ENCODE measurements at regions not wholly inside any gene's neighbourhood (a gene's known extent, or its start where the extent isn't known, plus 50 kb on each side); places are given as distances from the start of the nearest gene placed in this dataset.

GRCh38 chr5:15439801-15440200 lies 60.2 kb upstream of the FBXL7 start:
- Histone ChIP-seq H3K79me2 (no peaks in the 10 kb centered on the region), H3K4me2 (ENCODE audit: low read length) (no peak overlapping the region), H3K27ac (no peak overlapping the region), H2AFZ (no peak overlapping the region), H3K9me3 (ENCODE audit: control insufficient read depth, low read length) (no peaks in the 10 kb centered on the region), H3K9ac (no peak overlapping the region), H3K4me3 (ENCODE audit: low read depth, low read length) (no peak overlapping the region), H3K36me3 (ENCODE audit: control insufficient read depth, insufficient read depth, low read length) (no peaks in the 10 kb centered on the region), H3K4me1 (no peaks in the 10 kb centered on the region), H3K27me3 (ENCODE audit: control insufficient read depth, insufficient read depth, low read length) (no peaks in the 10 kb centered on the region)
- TF ChIP-seq, protein P1, sequence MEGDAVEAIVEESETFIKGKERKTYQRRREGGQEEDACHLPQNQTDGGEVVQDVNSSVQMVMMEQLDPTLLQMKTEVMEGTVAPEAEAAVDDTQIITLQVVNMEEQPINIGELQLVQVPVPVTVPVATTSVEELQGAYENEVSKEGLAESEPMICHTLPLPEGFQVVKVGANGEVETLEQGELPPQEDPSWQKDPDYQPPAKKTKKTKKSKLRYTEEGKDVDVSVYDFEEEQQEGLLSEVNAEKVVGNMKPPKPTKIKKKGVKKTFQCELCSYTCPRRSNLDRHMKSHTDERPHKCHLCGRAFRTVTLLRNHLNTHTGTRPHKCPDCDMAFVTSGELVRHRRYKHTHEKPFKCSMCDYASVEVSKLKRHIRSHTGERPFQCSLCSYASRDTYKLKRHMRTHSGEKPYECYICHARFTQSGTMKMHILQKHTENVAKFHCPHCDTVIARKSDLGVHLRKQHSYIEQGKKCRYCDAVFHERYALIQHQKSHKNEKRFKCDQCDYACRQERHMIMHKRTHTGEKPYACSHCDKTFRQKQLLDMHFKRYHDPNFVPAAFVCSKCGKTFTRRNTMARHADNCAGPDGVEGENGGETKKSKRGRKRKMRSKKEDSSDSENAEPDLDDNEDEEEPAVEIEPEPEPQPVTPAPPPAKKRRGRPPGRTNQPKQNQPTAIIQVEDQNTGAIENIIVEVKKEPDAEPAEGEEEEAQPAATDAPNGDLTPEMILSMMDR (IDR thresholded peaks at IDR 0.05): no peak

GRCh38 chr5:15433709-15434108 lies 66.3 kb upstream of the FBXL7 start:
- no peak overlapping the region for H3K27ac ChIP-seq
- H3K9ac ChIP-seq: no peak overlapping the region
- H3K9me3 ChIP-seq (ENCODE audit: control insufficient read depth, low read length): no peaks in the 10 kb centered on the region
- no peak overlapping the region for H3K4me3 ChIP-seq (ENCODE audit: low read depth, low read length)
- H3K79me2 ChIP-seq: no peaks in the 10 kb centered on the region
- H3K36me3 ChIP-seq (ENCODE audit: control insufficient read depth, insufficient read depth, low read length): no peaks in the 10 kb centered on the region
- no peaks in the 10 kb centered on the region for H3K27me3 ChIP-seq (ENCODE audit: control insufficient read depth, insufficient read depth, low read length)
- H3K4me2 ChIP-seq (ENCODE audit: low read length): no peak overlapping the region
- H3K4me1 ChIP-seq: no peaks in the 10 kb centered on the region
- TF ChIP-seq, protein P1 (IDR thresholded peaks at IDR 0.05): no peak
- H2AFZ ChIP-seq: no peak overlapping the region

DNA sequence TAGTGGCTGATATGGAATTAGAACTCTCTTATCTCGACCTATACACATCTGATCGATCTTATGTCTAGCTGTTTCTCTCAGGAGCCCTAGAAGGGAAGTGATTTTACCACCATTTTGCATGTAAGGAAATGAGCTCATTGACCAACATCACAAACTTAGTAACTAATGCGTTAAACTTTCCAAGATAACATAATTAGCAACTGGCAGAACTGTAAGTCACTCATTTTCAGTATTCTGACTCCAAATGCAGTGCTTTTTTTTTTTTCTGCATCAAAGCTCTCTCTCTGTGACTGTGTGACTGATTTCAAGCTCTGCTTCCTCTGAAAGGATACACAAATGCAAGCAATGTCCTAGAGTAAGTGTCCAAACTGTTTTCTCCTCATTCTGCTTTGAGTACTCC lies 68.1 kb upstream of the FBXL7 start:
- Histone ChIP-seq H2AFZ (no peak overlapping the region), H3K27me3 (ENCODE audit: control insufficient read depth, insufficient read depth, low read length) (no peaks in the 10 kb centered on the region), H3K9ac (no peak overlapping the region), H3K9me3 (ENCODE audit: control insufficient read depth, low read length) (no peaks in the 10 kb centered on the region), H3K79me2 (no peaks in the 10 kb centered on the region), H3K4me2 (ENCODE audit: low read length) (no peak overlapping the region), H3K27ac (no peak overlapping the region), H3K4me3 (ENCODE audit: low read depth, low read length) (no peak overlapping the region), H3K36me3 (ENCODE audit: control insufficient read depth, insufficient read depth, low read length) (no peaks in the 10 kb centered on the region), H3K4me1 (no peaks in the 10 kb centered on the region)
- TF ChIP-seq, protein P1 (IDR thresholded peaks at IDR 0.05): no peak

- H3K79me2 ChIP-seq: no peaks in the 10 kb centered on the region
- no peaks in the 10 kb centered on the region for H3K4me1 ChIP-seq
- no peak overlapping the region for H3K9ac ChIP-seq
- TF ChIP-seq, protein P1 (IDR thresholded peaks at IDR 0.05): no peak
- H3K9me3 ChIP-seq (ENCODE audit: control insufficient read depth, low read length): no peaks in the 10 kb centered on the region
- no peak overlapping the region for H3K27ac ChIP-seq
- H3K4me2 ChIP-seq (ENCODE audit: low read length): no peak overlapping the region
- no peaks in the 10 kb centered on the region for H3K27me3 ChIP-seq (ENCODE audit: control insufficient read depth, insufficient read depth, low read length)
- peak overlapping the region; percentile 25 for H2AFZ ChIP-seq
- no peak overlapping the region for H3K4me3 ChIP-seq (ENCODE audit: low read depth, low read length)
- H3K36me3 ChIP-seq (ENCODE audit: control insufficient read depth, insufficient read depth, low read length): no peaks in the 10 kb centered on the region
Observed at GRCh38 chr5:15425766-15426165, 74.2 kb upstream of the FBXL7 start.

DNA sequence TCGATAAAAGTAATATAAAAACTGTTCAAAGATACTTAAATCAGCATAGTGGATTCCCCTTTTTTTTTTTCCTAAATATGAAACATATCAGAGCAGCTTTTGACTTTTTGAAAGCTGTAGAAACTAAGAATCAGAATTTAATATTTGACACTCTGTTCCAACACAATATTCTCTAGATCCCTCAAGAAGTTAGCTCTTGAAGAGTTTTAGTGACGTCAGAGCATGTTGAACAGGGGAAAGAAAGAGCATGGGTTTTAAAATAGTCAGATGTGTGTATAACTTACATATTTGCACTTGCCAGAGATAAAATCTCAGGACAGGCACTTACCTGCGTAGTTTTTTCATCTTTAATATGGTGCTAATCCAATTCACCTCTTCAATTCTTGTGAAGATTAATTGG lies 75.2 kb upstream of the FBXL7 start:
- H3K36me3 ChIP-seq (ENCODE audit: control insufficient read depth, insufficient read depth, low read length): no peaks in the 10 kb centered on the region
- H3K4me1 ChIP-seq: no peaks in the 10 kb centered on the region
- no peaks in the 10 kb centered on the region for H3K79me2 ChIP-seq
- H3K4me3 ChIP-seq (ENCODE audit: low read depth, low read length): no peak overlapping the region
- H3K9ac ChIP-seq: no peak overlapping the region
- TF ChIP-seq, protein P1 (IDR thresholded peaks at IDR 0.05): no peak
- H3K27me3 ChIP-seq (ENCODE audit: control insufficient read depth, insufficient read depth, low read length): no peaks in the 10 kb centered on the region
- no peak overlapping the region for H2AFZ ChIP-seq
- H3K4me2 ChIP-seq (ENCODE audit: low read length): no peak overlapping the region
- H3K27ac ChIP-seq: no peak overlapping the region
- H3K9me3 ChIP-seq (ENCODE audit: control insufficient read depth, low read length): no peaks in the 10 kb centered on the region
